Caco-2 (cell line): ENCODE measurements at regions not wholly inside any gene's neighbourhood (a gene's known extent, or its start where the extent isn't known, plus 50 kb on each side); places are given as distances from the start of the nearest gene placed in this dataset.
A peak's percentile ranks its signal among the peaks of the same experiment; 100 is the strongest.

Experiments
- BruUV-seq: library from RNA; stranded (reverse); fragments of 400-500 nt; replicated peaks from 2 replicates; lab custom pipeline; 2021; lab: Mats Ljungman, UMichigan
- CTCF ChIA-PET: fragments of 300-600 bp; sonication (Branson Sonifier 250); formaldehyde crosslinking; loops from one replicate; lab custom pipeline; 2022; ENCODE audit warnings: antibody characterized with exemption; lab: Charles Lee
- POLR2A ChIA-PET: fragments of 300-600 bp; sonication (Branson Sonifier 250); formaldehyde crosslinking; loops from one replicate; lab custom pipeline; 2022; ENCODE audit warnings: antibody characterized with exemption; lab: Charles Lee
- DNase-seq, 2 experiments: peaks; one replicate each; pipeline versions ENCODE4 v3.0.0 to v3.0.0-alpha.2; 2020 to 2022
- H3K27me3 ChIP-seq: replicated peaks from 2 replicates; pipeline ENCODE4 v1.6.0; 2011; ENCODE audit warnings: low read length; ENCODE audit not compliant: control insufficient read depth, insufficient read depth
- H3K36me3 ChIP-seq: 2 replicates; pipeline ENCODE4 v1.5.1; 2011; ENCODE audit warnings: low read length; ENCODE audit not compliant: control insufficient read depth, insufficient read depth
- H3K4me1 ChIP-seq: fragments of 250-450 bp; sonication (Bioruptor Pico); 2 replicates; pipeline ENCODE4 v1.5.1; 2020; ENCODE audit warnings: mild to moderate bottlenecking
- H3K4me3 ChIP-seq: 2 replicates; pipeline ENCODE4 v1.5.1; 2011; ENCODE audit warnings: low read depth, mild to moderate bottlenecking, control low read depth, low read length
- H3K9me3 ChIP-seq: fragments of 250-450 bp; sonication (Bioruptor Pico); 2 replicates; pipeline ENCODE4 v1.5.1; 2020; ENCODE audit warnings: mild to moderate bottlenecking, moderate library complexity
- H3K27ac Mint-ChIP-seq: one replicate; pipeline ENCODE4 v1.8.0; 2022; ENCODE audit warnings: mixed read lengths; ENCODE audit not compliant: unreplicated experiment
- H3K27me3 Mint-ChIP-seq: one replicate; pipeline ENCODE4 v1.8.0; 2022; ENCODE audit warnings: mixed read lengths; ENCODE audit not compliant: insufficient read depth, unreplicated experiment
- H3K36me3 Mint-ChIP-seq: one replicate; pipeline ENCODE4 v1.8.0; 2022; ENCODE audit warnings: mild to moderate bottlenecking, mixed read lengths; ENCODE audit not compliant: insufficient read depth, unreplicated experiment
- H3K4me1 Mint-ChIP-seq: one replicate; pipeline ENCODE4 v1.8.0; 2022; ENCODE audit warnings: low read depth, mixed read lengths; ENCODE audit not compliant: unreplicated experiment
- H3K4me3 Mint-ChIP-seq: one replicate; pipeline ENCODE4 v1.8.0; 2022; ENCODE audit warnings: mild to moderate bottlenecking, moderate library complexity, mixed read lengths; ENCODE audit not compliant: unreplicated experiment
- H3K9me3 Mint-ChIP-seq: one replicate; pipeline ENCODE4 v1.8.0; 2022; ENCODE audit warnings: mixed read lengths; ENCODE audit not compliant: unreplicated experiment
- intact Hi-C: fragments of 100-400 bp; cut with micrococcal nuclease; formaldehyde crosslinking; loops from one replicate; pipeline ENCODE4 v1.10.0; 2022; ENCODE audit not compliant: unreplicated experiment
- TF ChIP-seq, protein P1 (sequence below), 2 experiments: fragments of 200-600 bp in 1 of 2; IDR thresholded peaks; 1 replicate in 1 of 2; 2 replicates in 1 of 2; pipeline versions ENCODE4 v1.5.1 to v1.8.0; 2011 to 2022; ENCODE audit warnings: antibody characterized with exemption in 1 of 2, control low read depth in 1 of 2, inconsistent platforms in 1 of 2, low read depth in 1 of 2, low read length in 1 of 2, mild to moderate bottlenecking in 1 of 2, moderate library complexity in 1 of 2; ENCODE audit not compliant: insufficient read depth in 1 of 2, severe bottlenecking in 1 of 2, unreplicated experiment in 1 of 2

DNA sequence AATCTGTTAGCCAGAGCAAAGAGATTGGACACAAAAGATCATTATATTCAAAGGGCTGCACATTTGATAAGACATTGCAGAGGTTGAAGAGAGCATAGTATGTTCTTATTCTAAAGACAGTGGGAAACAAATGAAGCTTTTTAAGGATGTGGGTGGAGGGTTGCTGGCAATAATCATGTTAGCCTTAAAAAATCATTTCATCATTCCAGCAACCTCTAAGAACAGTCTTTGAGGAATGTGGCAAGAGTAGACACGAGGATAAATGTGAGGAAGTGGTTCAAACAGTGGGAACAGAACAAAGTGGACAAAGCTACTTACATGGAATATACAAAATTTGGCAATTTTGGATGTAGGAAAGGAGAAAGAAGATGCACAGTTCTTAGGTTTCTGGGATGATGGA lies 167.3 kb upstream of the SPRY1 start:
- CTCF ChIA-PET = no interaction called here
- no peak overlapping the region for H3K27ac Mint-ChIP-seq
- TF ChIP-seq, protein P1, sequence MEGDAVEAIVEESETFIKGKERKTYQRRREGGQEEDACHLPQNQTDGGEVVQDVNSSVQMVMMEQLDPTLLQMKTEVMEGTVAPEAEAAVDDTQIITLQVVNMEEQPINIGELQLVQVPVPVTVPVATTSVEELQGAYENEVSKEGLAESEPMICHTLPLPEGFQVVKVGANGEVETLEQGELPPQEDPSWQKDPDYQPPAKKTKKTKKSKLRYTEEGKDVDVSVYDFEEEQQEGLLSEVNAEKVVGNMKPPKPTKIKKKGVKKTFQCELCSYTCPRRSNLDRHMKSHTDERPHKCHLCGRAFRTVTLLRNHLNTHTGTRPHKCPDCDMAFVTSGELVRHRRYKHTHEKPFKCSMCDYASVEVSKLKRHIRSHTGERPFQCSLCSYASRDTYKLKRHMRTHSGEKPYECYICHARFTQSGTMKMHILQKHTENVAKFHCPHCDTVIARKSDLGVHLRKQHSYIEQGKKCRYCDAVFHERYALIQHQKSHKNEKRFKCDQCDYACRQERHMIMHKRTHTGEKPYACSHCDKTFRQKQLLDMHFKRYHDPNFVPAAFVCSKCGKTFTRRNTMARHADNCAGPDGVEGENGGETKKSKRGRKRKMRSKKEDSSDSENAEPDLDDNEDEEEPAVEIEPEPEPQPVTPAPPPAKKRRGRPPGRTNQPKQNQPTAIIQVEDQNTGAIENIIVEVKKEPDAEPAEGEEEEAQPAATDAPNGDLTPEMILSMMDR (IDR thresholded peaks at IDR 0.05; ENCODE audit: insufficient read depth in 1 of 2, low read depth in 1 of 2, low read length in 1 of 2, severe bottlenecking in 1 of 2, unreplicated experiment in 1 of 2) = no peak
- Histone ChIP-seq H3K4me1 (no peaks in the 10 kb centered on the region), H3K27me3 (no peaks in the 10 kb centered on the region), H3K9me3 (no peaks in the 10 kb centered on the region), H3K36me3 (no peaks in the 10 kb centered on the region), H3K4me3 (no peak overlapping the region)
- POLR2A ChIA-PET = no interaction called here
- no peaks in the 10 kb centered on the region for H3K27me3 Mint-ChIP-seq
- BruUV-seq = no TSS peak
- peaks cover 10% of the 10 kb centered on the region for H3K4me1 Mint-ChIP-seq
- no peak overlapping the region for H3K4me3 Mint-ChIP-seq
- no peaks in the 10 kb centered on the region for H3K9me3 Mint-ChIP-seq
- intact Hi-C loops = no loop called here
- no peak for DNase-seq
- H3K36me3 Mint-ChIP-seq = no peaks in the 10 kb centered on the region

DNA sequence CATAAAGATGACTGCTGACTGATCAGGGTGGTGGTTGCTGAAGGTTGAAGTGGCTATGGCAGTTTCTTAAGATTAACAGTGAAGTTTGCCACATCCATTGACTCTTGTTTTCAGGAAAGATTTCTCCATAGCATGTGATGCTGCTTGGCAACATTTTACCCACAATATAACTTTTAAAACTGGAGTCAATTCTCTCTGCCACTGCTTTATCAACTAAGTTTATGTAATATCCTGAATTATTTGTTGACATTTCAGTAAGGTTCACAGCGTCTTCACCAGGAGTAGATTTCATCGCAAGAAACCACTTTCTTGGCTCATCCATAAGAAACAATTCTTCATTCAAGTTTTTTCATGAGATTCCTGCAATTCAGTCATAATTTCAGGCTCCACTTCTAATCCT lies 166.5 kb upstream of the SPRY1 start:
- no TSS peak for BruUV-seq
- TF ChIP-seq, protein P1 (IDR thresholded peaks at IDR 0.05; ENCODE audit: insufficient read depth in 1 of 2, low read depth in 1 of 2, low read length in 1 of 2, severe bottlenecking in 1 of 2, unreplicated experiment in 1 of 2) = no peak

DNA sequence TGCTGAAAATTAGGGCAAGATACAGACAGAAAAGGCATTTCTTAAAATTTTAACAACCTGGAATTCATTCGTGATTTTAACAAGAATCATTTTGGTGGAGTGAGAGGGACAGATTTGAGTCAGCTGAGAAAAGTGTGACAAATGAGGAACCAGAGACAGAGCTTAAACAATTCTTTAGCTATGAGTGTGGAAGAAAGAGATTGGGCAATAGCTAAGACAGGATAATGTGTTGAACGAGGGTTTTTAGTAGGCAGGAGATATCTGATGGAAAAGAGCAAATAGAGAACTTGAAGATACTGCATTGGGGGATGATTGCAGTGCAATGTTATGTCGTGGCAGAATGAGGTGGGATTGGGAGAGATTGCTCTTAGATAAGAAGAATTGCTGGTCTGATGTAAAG lies 164.2 kb upstream of the SPRY1 start:
- no peaks in the 10 kb centered on the region for H3K36me3 Mint-ChIP-seq
- intact Hi-C loops = no loop called here
- ChIA-PET CTCF (no interaction called here), POLR2A (no interaction called here)
- H3K9me3 Mint-ChIP-seq = no peaks in the 10 kb centered on the region
- peaks cover 6% of the 10 kb centered on the region; the same call in 1 of the 2 replicates for H3K4me1 ChIP-seq
- no peak for DNase-seq
- no peaks in the 10 kb centered on the region for H3K27me3 Mint-ChIP-seq
- H3K4me3 Mint-ChIP-seq = no peak overlapping the region
- H3K27ac Mint-ChIP-seq = peak overlapping the region; percentile 2
- H3K9me3 ChIP-seq = no peaks in the 10 kb centered on the region
- H3K4me1 Mint-ChIP-seq = peaks cover 10% of the 10 kb centered on the region
- no TSS peak for BruUV-seq
- H3K36me3 ChIP-seq = no peaks in the 10 kb centered on the region
- no peak overlapping the region for H3K4me3 ChIP-seq
- TF ChIP-seq, protein P1 (IDR thresholded peaks at IDR 0.05; ENCODE audit: insufficient read depth in 1 of 2, low read depth in 1 of 2, low read length in 1 of 2, severe bottlenecking in 1 of 2, unreplicated experiment in 1 of 2) = no peak
- no peaks in the 10 kb centered on the region for H3K27me3 ChIP-seq

More for the DNA sequence above, 166.5 kb upstream of the SPRY1 start:
- no peaks in the 10 kb centered on the region for H3K36me3 Mint-ChIP-seq
- DNase-seq = no peak
- peaks cover 2% of the 10 kb centered on the region; the same call in 1 of the 2 replicates for H3K4me1 ChIP-seq
- no peaks in the 10 kb centered on the region for H3K9me3 ChIP-seq
- H3K36me3 ChIP-seq = no peaks in the 10 kb centered on the region
- H3K4me3 ChIP-seq = no peak overlapping the region
- ChIA-PET CTCF (no interaction called here), POLR2A (no interaction called here)
- H3K9me3 Mint-ChIP-seq = no peaks in the 10 kb centered on the region
- H3K4me3 Mint-ChIP-seq = no peak overlapping the region
- no peak overlapping the region for H3K27ac Mint-ChIP-seq
- intact Hi-C loops = no loop called here
- no peaks in the 10 kb centered on the region for H3K27me3 Mint-ChIP-seq
- H3K4me1 Mint-ChIP-seq = peaks cover 10% of the 10 kb centered on the region
- H3K27me3 ChIP-seq = no peaks in the 10 kb centered on the region
